Ishikawa (cell line): ENCODE measurements at regions not wholly inside any gene's neighbourhood (a gene's known extent, or its start where the extent isn't known, plus 50 kb on each side); places are given as distances from the start of the nearest gene placed in this dataset.

ENCODE experiments used
- MAX ChIP-seq: IDR thresholded peaks from 2 replicates; pipeline ENCODE4 v1.6.1; 2012
- RAD21 ChIP-seq: IDR thresholded peaks from 2 replicates; pipeline ENCODE4 v1.6.1; 2012; ENCODE audit warnings: low read depth

GRCh38 chr20:6588296-6588695, 179.2 kb upstream of the BMP2 start:
- TF ChIP-seq MAX (no peak), RAD21 (no peak)
